LNCAP (cell line): ENCODE measurements at regions not wholly inside any gene's neighbourhood (a gene's known extent, or its start where the extent isn't known, plus 50 kb on each side); places are given as distances from the start of the nearest gene placed in this dataset.

Experiments
- CTCF ChIP-seq: fragments of 450-650 bp; IDR thresholded peaks from 2 replicates; pipeline ENCODE4 v1.5.1; 2017; ENCODE audit warnings: mild to moderate bottlenecking

- TF ChIP-seq CTCF, result no peak
Measured at GRCh38 chr1:189499736-189500135, 977.9 kb downstream of the BRINP3 start.

- no peak for TF ChIP-seq CTCF
Measured at GRCh38 chr1:189500778-189501177, 976.9 kb downstream of the BRINP3 start.

- no peak for TF ChIP-seq CTCF
Measured at GRCh38 chr1:189510827-189511226, 966.8 kb downstream of the BRINP3 start.

- no peak for TF ChIP-seq CTCF
Measured at GRCh38 chr1:189513091-189513490, 964.6 kb downstream of the BRINP3 start.

GRCh38 chr1:189522441-189522840, 955.2 kb downstream of the BRINP3 start:
- no peak for TF ChIP-seq CTCF

GRCh38 chr1:189524501-189524900, 953.2 kb downstream of the BRINP3 start:
- TF ChIP-seq CTCF, result no peak

- no peak for TF ChIP-seq CTCF
Measured at GRCh38 chr1:189530162-189530561, 947.5 kb downstream of the BRINP3 start.

GRCh38 chr1:189538271-189538670, 939.4 kb downstream of the BRINP3 start:
- no peak for TF ChIP-seq CTCF
